ENCODE measurements at regions not wholly inside any gene's neighbourhood (a gene's known extent, or its start where the extent isn't known, plus 50 kb on each side); places are given as distances from the start of the nearest gene placed in this dataset.

DNA sequence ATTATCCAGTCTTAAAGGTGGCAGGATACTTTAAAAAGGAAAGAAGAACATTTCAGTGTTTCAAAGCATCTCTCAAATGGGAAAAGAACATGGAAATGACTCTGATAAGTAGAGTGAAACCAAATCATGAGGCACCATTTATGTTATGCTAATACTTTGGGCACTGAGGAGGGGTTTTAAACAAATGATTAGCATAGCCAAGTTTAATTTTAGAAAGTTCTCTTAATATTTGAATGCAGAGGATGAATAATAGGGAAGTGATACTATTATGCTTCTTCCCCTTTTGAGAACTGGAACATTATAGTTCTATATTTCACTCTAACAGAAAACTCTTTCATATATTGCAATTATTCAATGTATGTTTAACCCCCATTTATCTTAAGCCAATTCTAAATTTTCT is 1181.9 kb upstream of the PRMT6 start:
- Histone ChIP-seq H2AFZ (no peak overlapping the region), H3K79me2 (ENCODE audit: low read depth) (no peaks in the 10 kb centered on the region), H3K27ac (no peak overlapping the region), H3K9me3 (ENCODE audit: insufficient read depth, low read depth) (no peaks in the 10 kb centered on the region; the same call in 1 of the 2 replicates), H3F3A (ENCODE audit: insufficient read depth, low read depth) (no peaks in the 10 kb centered on the region), H3K36me3 (ENCODE audit: low read depth) (no peaks in the 10 kb centered on the region), H4K20me1 (ENCODE audit: insufficient read depth) (no peaks in the 10 kb centered on the region), H3K4me1 (replicated peaks; ENCODE audit: insufficient read depth) (no peaks in the 10 kb centered on the region), H3K9me2 (ENCODE audit: insufficient read depth) (no peaks in the 10 kb centered on the region), H3K4me3 (no peak overlapping the region), H3K4me2 (no peak overlapping the region), H3K27me3 (ENCODE audit: insufficient read depth, low read depth) (no peaks in the 10 kb centered on the region)
- ChIA-PET POLR2A (ENCODE audit: unreplicated experiment) (no interaction called here), CTCF (no interaction called here)
- intact Hi-C loops (cut with micrococcal nuclease; ENCODE audit: unreplicated experiment), result no loop called here
- no TSS peak for BruUV-seq (replicated peaks)
- no peak for TF ChIP-seq EZH2 (IDR thresholded peaks at IDR 0.05; ENCODE audit: low read depth)
- TF ChIP-seq, protein P1, sequence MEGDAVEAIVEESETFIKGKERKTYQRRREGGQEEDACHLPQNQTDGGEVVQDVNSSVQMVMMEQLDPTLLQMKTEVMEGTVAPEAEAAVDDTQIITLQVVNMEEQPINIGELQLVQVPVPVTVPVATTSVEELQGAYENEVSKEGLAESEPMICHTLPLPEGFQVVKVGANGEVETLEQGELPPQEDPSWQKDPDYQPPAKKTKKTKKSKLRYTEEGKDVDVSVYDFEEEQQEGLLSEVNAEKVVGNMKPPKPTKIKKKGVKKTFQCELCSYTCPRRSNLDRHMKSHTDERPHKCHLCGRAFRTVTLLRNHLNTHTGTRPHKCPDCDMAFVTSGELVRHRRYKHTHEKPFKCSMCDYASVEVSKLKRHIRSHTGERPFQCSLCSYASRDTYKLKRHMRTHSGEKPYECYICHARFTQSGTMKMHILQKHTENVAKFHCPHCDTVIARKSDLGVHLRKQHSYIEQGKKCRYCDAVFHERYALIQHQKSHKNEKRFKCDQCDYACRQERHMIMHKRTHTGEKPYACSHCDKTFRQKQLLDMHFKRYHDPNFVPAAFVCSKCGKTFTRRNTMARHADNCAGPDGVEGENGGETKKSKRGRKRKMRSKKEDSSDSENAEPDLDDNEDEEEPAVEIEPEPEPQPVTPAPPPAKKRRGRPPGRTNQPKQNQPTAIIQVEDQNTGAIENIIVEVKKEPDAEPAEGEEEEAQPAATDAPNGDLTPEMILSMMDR (conservative IDR thresholded peaks at IDR 0.05), result no peak
- no peak for DNase-seq

DNA sequence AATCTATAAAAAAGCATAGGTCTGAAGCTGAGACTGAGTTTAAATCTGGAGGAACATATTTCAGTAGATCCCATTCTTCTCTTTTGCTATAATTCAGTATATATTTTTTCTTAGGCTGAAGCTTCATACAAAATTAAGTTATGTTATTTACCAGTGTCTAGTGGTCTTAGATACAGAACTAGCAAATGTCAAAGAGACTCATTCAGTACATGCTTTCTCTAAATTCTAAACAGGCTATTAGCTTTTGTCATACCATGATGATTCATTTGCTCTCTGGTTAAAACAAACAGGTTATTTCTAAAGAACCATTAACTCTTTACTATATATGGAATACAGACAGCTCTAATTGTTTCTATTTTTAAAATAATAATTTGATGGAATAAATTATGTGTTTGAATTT is 1170.2 kb upstream of the PRMT6 start:
- H3K9me2 ChIP-seq (ENCODE audit: insufficient read depth), result no peaks in the 10 kb centered on the region

DNA sequence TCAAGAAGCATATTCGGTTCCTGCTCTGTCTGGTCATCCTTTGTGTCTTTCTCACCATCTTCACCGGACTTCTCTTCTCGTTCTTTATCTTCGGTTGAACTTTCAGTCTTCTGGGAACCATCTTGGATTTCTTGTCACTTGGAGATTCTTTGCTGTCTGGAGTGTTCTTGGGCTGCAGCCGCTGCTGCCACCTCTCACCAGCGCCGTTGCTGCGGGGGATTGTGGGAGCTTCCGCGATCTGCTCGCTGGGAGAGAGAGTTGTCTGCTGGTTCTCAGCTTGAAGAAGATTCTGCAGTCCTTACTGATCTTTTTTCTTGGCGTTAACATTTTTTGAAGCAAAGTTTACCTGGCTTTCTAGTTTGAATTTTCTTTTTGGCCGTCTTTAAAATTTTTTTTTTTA is 1165.2 kb upstream of the PRMT6 start:
- Histone ChIP-seq H2AFZ (no peak overlapping the region), H3K9me2 (ENCODE audit: insufficient read depth) (no peaks in the 10 kb centered on the region), H3K4me1 (replicated peaks; ENCODE audit: insufficient read depth) (no peaks in the 10 kb centered on the region), H3K79me2 (ENCODE audit: low read depth) (no peaks in the 10 kb centered on the region), H3K27me3 (ENCODE audit: insufficient read depth, low read depth) (no peaks in the 10 kb centered on the region), H3K4me2 (no peak overlapping the region), H3F3A (ENCODE audit: insufficient read depth, low read depth) (no peaks in the 10 kb centered on the region), H3K36me3 (ENCODE audit: low read depth) (no peaks in the 10 kb centered on the region), H3K27ac (no peak overlapping the region), H3K4me3 (no peak overlapping the region), H4K20me1 (ENCODE audit: insufficient read depth) (no peaks in the 10 kb centered on the region), H3K9me3 (ENCODE audit: insufficient read depth, low read depth) (no peaks in the 10 kb centered on the region)
- BruUV-seq (replicated peaks), result no TSS peak
- DNase-seq, result peak in 1 of 2 experiments; percentile 31
- ChIA-PET POLR2A (ENCODE audit: unreplicated experiment) (no interaction called here), CTCF (no interaction called here)
- TF ChIP-seq EZH2 (IDR thresholded peaks at IDR 0.05; ENCODE audit: low read depth), result no peak
- TF ChIP-seq, protein P1 (conservative IDR thresholded peaks at IDR 0.05), result no peak
- intact Hi-C loops (cut with micrococcal nuclease; ENCODE audit: unreplicated experiment), result no loop called here

More for the DNA sequence above, 1170.2 kb upstream of the PRMT6 start:
- ChIA-PET POLR2A (ENCODE audit: unreplicated experiment) (no interaction called here), CTCF (no interaction called here)
- no peak for TF ChIP-seq EZH2 (IDR thresholded peaks at IDR 0.05; ENCODE audit: low read depth)
- TF ChIP-seq, protein P1 (conservative IDR thresholded peaks at IDR 0.05), result no peak
- no peak overlapping the region for H3K4me2 ChIP-seq
- DNase-seq, result no peak
- H2AFZ ChIP-seq, result no peak overlapping the region
- no peaks in the 10 kb centered on the region for H3F3A ChIP-seq (ENCODE audit: insufficient read depth, low read depth)
- H3K27me3 ChIP-seq (ENCODE audit: insufficient read depth, low read depth), result no peaks in the 10 kb centered on the region
- BruUV-seq (replicated peaks), result no TSS peak
- H3K4me3 ChIP-seq, result no peak overlapping the region
- H3K4me1 ChIP-seq (replicated peaks; ENCODE audit: insufficient read depth), result no peaks in the 10 kb centered on the region
- H3K27ac ChIP-seq, result no peak overlapping the region
- H3K36me3 ChIP-seq (ENCODE audit: low read depth), result no peaks in the 10 kb centered on the region
- H3K79me2 ChIP-seq (ENCODE audit: low read depth), result no peaks in the 10 kb centered on the region
- intact Hi-C loops (cut with micrococcal nuclease; ENCODE audit: unreplicated experiment), result no loop called here
- no peaks in the 10 kb centered on the region for H3K9me3 ChIP-seq (ENCODE audit: insufficient read depth, low read depth)
- no peaks in the 10 kb centered on the region for H4K20me1 ChIP-seq (ENCODE audit: insufficient read depth)

All from PC-9 (cell line).